C4-2B (cell line): ENCODE measurements at regions not wholly inside any gene's neighbourhood (a gene's known extent, or its start where the extent isn't known, plus 50 kb on each side); places are given as distances from the start of the nearest gene placed in this dataset.

Source experiments
- H3K27ac ChIP-seq: fragments of 450-650 bp; 2 replicates; pipeline ENCODE4 v1.5.1; 2017
- ZFX ChIP-seq: fragments of 450-650 bp; IDR thresholded peaks from 2 replicates; pipeline ENCODE4 v1.6.1; 2017
- TF ChIP-seq, protein P1 (sequence below): fragments of 450-650 bp; conservative IDR thresholded peaks from 2 replicates; pipeline ENCODE4 v1.5.1; 2017; ENCODE audit warnings: mild to moderate bottlenecking

DNA sequence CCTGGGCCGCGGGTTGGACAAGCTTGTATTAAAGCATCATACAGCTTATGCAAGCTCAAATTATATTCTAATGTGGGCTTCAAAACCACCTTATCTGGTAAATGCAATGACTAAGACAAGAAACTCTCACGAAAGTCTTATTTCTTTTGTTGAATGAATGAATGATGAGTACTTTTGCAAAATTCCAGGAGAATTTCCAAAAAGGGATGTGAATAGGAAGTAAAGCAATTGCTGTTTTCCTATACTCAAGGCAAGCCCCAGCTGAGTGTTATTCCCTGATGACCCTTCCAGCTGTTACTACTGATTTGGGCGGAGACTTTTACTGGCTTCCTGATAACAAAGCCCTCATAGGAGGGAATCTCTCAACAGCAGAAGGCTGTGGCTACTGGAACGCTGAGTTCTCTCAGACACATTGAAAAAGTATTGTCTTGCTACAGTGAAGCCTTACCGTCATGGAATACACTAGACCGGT, 162.8 kb downstream of the SREK1 start:
- no peak overlapping the region for H3K27ac ChIP-seq
- TF ChIP-seq ZFX = no peak
- TF ChIP-seq, protein P1, sequence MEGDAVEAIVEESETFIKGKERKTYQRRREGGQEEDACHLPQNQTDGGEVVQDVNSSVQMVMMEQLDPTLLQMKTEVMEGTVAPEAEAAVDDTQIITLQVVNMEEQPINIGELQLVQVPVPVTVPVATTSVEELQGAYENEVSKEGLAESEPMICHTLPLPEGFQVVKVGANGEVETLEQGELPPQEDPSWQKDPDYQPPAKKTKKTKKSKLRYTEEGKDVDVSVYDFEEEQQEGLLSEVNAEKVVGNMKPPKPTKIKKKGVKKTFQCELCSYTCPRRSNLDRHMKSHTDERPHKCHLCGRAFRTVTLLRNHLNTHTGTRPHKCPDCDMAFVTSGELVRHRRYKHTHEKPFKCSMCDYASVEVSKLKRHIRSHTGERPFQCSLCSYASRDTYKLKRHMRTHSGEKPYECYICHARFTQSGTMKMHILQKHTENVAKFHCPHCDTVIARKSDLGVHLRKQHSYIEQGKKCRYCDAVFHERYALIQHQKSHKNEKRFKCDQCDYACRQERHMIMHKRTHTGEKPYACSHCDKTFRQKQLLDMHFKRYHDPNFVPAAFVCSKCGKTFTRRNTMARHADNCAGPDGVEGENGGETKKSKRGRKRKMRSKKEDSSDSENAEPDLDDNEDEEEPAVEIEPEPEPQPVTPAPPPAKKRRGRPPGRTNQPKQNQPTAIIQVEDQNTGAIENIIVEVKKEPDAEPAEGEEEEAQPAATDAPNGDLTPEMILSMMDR = no peak

- H3K27ac ChIP-seq = no peak overlapping the region
- TF ChIP-seq ZFX = no peak
- TF ChIP-seq, protein P1 = peak; percentile 90
These were observed 163.6 kb downstream of the SREK1 start for GRCh38 chr5:66307647-66308241.

DNA sequence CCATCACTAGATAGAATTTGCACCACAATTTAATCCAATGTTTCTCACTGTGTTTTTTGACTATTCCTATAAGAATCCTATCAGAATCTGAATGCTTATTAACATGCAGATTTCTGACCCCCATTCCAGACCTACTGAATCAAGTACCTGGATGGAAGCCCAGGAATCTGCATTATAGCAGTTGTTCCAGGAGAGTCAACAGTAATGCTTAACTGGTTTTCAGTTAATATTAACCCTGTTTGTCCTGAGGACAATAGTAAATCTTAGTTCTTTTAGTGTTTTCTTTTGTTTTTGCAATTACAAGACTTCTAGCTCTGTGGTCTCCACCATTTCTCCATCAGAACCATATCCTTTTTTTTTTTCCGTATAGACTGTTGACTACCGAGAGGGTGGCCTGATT, 168.2 kb downstream of the SREK1 start:
- TF ChIP-seq, protein P1 = no peak
- TF ChIP-seq ZFX = no peak
- H3K27ac ChIP-seq = no peak overlapping the region

- TF ChIP-seq, protein P1 = no peak
- no peak for TF ChIP-seq ZFX
These were observed 171.7 kb downstream of the SREK1 start for GRCh38 chr5:66315784-66316183.

GRCh38 chr5:66322786-66323528, 178.9 kb downstream of the SREK1 start:
- no peak for TF ChIP-seq ZFX
- TF ChIP-seq, protein P1 = no peak
- H3K27ac ChIP-seq = no peak overlapping the region

More at GRCh38 chr5:66315784-66316183, 171.7 kb downstream of the SREK1 start:
- H3K27ac ChIP-seq = no peak overlapping the region

DNA sequence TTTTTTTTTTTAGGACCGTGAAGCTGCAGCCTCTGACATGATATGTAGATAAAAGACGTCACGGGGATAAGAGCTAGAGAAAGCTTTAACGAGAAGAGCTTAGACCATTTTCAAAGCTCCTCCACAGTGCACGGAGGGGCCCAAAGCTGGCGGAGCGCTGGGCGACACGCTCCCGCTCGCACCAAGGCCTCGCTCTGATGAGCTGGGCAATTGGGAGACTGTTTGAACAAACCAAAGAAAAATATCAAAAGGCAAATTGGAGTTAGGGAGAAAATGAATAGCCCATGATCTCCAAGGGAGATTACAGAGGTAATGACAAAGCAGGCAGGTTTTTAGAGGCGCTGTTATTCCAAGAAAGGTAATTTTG, 179.4 kb downstream of the SREK1 start:
- TF ChIP-seq, protein P1 = no peak
- TF ChIP-seq ZFX = no peak
- no peak overlapping the region for H3K27ac ChIP-seq

GRCh38 chr5:66324357-66324756, 180.3 kb downstream of the SREK1 start:
- no peak overlapping the region for H3K27ac ChIP-seq
- TF ChIP-seq, protein P1 = no peak
